ENCODE measurements at regions not wholly inside any gene's neighbourhood (a gene's known extent, or its start where the extent isn't known, plus 50 kb on each side); places are given as distances from the start of the nearest gene placed in this dataset.

DNA sequence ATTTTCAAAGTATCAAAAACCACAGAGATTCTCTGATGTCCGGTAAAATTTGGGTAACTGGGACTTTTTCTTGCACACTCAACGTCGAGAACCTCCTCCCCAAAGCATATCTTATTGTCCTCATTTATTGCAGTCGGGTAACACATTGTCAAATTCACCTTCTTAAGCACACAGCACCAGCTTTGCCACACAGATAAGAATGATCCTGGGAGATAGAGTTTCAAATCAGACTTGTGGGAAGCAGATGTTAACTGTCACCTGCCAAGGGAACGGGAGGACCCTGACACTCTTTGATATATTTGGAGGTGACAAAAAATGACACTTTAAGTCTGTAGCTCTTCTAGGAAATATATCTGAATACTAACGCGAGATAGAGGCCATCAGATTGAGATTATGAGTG is 282.1 kb upstream of the BMP2 start:
- TF ChIP-seq, protein P1, sequence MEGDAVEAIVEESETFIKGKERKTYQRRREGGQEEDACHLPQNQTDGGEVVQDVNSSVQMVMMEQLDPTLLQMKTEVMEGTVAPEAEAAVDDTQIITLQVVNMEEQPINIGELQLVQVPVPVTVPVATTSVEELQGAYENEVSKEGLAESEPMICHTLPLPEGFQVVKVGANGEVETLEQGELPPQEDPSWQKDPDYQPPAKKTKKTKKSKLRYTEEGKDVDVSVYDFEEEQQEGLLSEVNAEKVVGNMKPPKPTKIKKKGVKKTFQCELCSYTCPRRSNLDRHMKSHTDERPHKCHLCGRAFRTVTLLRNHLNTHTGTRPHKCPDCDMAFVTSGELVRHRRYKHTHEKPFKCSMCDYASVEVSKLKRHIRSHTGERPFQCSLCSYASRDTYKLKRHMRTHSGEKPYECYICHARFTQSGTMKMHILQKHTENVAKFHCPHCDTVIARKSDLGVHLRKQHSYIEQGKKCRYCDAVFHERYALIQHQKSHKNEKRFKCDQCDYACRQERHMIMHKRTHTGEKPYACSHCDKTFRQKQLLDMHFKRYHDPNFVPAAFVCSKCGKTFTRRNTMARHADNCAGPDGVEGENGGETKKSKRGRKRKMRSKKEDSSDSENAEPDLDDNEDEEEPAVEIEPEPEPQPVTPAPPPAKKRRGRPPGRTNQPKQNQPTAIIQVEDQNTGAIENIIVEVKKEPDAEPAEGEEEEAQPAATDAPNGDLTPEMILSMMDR (conservative IDR thresholded peaks at IDR 0.05), result no peak
- Mint-ChIP-seq H3K27me3 (peaks cover 23% of the 10 kb centered on the region), H3K4me3 (no peak overlapping the region), H3K4me1 (ENCODE audit: unreplicated experiment) (peaks cover 7% of the 10 kb centered on the region), H3K36me3 (no peaks in the 10 kb centered on the region), H3K9me3 (peaks cover 5% of the 10 kb centered on the region), H3K27ac (no peak overlapping the region)
- no peak for DNase-seq (ENCODE audit: extremely low spot score, unreplicated experiment)

DNA sequence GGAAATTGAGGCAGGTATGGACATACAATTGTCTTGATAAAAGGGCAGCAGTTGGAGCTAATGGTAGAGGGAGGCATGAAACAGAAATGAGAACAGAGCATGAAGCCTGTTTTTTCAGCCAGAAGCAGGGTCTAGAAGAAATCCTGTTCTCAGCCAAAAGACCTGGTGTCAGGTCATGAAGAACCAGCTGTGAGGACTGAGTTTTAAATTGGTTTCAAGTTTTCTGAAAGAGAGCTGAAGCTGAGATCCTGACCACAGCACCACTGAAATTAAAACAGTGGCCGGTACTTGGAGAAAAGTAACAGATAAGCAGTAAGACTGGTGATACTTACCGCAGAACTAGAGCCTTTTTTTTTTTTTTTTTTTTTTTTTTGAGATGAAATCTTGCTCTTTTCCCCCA is 283.8 kb upstream of the BMP2 start:
- H3K9me3 Mint-ChIP-seq, result peaks cover 5% of the 10 kb centered on the region
- H3K27ac Mint-ChIP-seq, result no peak overlapping the region
- peaks cover 18% of the 10 kb centered on the region for H3K27me3 Mint-ChIP-seq
- TF ChIP-seq, protein P1 (conservative IDR thresholded peaks at IDR 0.05), result no peak
- H3K36me3 Mint-ChIP-seq, result no peaks in the 10 kb centered on the region
- no peak overlapping the region for H3K4me3 Mint-ChIP-seq
- no peaks in the 10 kb centered on the region for H3K4me1 Mint-ChIP-seq (ENCODE audit: unreplicated experiment)
- no peak for DNase-seq (ENCODE audit: extremely low spot score, unreplicated experiment)

DNA sequence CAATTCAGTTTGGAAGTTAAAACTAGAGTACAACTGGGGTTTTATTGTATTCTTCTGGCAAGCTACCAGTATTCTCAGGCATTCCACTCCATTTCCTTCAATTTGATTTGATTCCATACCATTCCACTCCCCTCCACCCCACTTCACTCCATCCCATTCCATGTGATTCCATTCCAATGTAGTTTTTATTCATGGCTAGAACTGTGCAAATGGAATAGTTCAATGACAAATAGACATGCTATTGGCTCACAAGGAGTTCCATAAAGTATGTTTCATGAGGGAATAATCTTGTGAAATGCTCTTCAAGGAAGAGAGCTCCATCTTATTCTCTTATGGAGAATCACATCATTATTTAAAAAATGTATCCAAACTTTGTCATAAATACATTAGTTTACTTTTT is 285.0 kb upstream of the BMP2 start:
- Mint-ChIP-seq H3K36me3 (no peaks in the 10 kb centered on the region), H3K9me3 (peaks cover 5% of the 10 kb centered on the region), H3K27ac (no peak overlapping the region), H3K27me3 (peaks cover 18% of the 10 kb centered on the region), H3K4me3 (no peak overlapping the region), H3K4me1 (ENCODE audit: unreplicated experiment) (no peaks in the 10 kb centered on the region)
- TF ChIP-seq, protein P1 (conservative IDR thresholded peaks at IDR 0.05), result no peak
- DNase-seq (ENCODE audit: extremely low spot score, unreplicated experiment), result no peak

DNA sequence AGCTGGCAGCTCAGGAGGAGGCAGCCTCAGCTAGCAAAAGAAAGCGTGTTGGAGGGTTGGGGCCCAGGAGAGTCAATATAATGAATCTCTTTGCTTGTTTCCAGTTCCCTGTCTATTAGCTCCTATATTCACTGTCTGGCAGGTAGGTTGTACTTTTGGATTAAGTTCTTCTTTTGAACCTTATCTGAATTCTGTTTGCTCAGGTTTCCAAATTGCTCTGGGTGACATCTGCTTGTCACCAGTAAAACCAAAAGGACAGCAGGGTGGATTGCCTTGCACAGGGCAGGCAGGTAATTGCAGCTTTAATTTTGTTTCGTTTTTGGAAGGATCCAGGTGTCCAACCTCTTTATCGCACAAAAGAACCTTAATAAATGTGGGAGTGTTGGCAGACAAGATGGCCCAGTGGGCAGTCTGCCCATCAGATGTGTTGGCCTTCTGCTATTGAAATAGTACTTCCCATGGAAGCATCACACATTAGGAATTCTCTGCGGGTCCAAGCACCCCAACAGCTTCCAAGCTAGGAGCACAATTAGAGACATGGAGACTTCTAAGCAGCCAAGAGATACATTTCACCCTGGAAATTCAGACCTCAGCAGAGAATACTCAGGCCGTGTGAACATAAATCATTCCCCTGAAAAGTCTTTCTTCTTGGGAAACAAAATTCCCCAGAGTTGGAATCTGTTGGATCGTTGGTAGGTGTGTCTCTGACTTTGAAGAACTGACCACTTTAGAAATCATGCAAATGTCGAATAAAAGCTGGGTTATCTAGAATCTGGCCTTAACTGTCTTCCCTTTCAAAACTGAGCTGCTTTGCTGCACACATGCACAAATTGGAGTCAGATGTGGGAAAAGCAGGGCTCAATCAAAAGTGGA is 286.9 kb upstream of the BMP2 start:
- TF ChIP-seq, protein P1 (conservative IDR thresholded peaks at IDR 0.05), result no peak
- Mint-ChIP-seq H3K4me1 (ENCODE audit: unreplicated experiment) (no peaks in the 10 kb centered on the region), H3K4me3 (no peak overlapping the region), H3K27ac (no peak overlapping the region), H3K27me3 (peaks cover 12% of the 10 kb centered on the region), H3K9me3 (peaks cover 5% of the 10 kb centered on the region), H3K36me3 (no peaks in the 10 kb centered on the region)
- DNase-seq (ENCODE audit: extremely low spot score, unreplicated experiment), result no peak

DNA sequence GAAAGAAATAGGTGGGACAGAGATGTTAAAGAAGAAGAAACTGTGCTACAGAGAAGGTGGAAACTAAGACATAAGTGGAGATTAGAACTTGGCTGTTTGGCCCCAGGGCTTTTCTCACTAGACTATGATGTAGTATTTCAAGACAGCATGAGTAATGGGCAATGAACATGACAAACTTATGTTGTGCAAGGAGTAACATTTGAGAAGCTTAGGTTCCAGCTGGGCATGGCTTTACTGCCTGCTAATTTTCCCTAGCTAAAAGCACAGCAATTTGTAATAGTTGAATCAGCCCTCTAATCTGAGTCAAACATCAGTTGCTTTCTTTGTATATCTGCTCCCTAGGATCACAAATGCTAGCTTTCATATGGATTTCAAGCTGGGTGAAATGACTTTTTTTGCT is 294.3 kb upstream of the BMP2 start:
- peaks cover 20% of the 10 kb centered on the region for H3K27me3 Mint-ChIP-seq
- H3K9me3 Mint-ChIP-seq, result no peaks in the 10 kb centered on the region
- H3K27ac Mint-ChIP-seq, result no peak overlapping the region
- TF ChIP-seq, protein P1 (conservative IDR thresholded peaks at IDR 0.05), result no peak
- no peaks in the 10 kb centered on the region for H3K36me3 Mint-ChIP-seq
- no peak overlapping the region for H3K4me3 Mint-ChIP-seq
- DNase-seq (ENCODE audit: extremely low spot score, unreplicated experiment), result no peak
- peaks cover 6% of the 10 kb centered on the region for H3K4me1 Mint-ChIP-seq (ENCODE audit: unreplicated experiment)
